Fibroblast of lung (primary cell): ENCODE measurements at regions not wholly inside any gene's neighbourhood (a gene's known extent, or its start where the extent isn't known, plus 50 kb on each side); places are given as distances from the start of the nearest gene placed in this dataset.
A peak's percentile ranks its signal among the peaks of the same experiment; 100 is the strongest.

Source experiments
- DNase-seq, 2 donors: peaks; one replicate each; pipeline versions ENCODE4 v3.0.0 to v3.0.0-alpha.2; 2010; ENCODE audit warnings: low read depth in 2 of 2
- H2AFZ ChIP-seq: 2 replicates; pipeline ENCODE4 v1.5.1; 2012; ENCODE audit warnings: low read length, control low read depth, inconsistent platforms
- H3K27ac ChIP-seq: 2 replicates; pipeline ENCODE4 v1.5.1; 2011; ENCODE audit warnings: low read length, control low read depth; ENCODE audit not compliant: insufficient read depth
- H3K27me3 ChIP-seq: 2 replicates; pipeline ENCODE4 v1.5.1; 2011; ENCODE audit warnings: mild to moderate bottlenecking, low read length; ENCODE audit not compliant: control insufficient read depth, insufficient read depth
- H3K36me3 ChIP-seq: 2 replicates; pipeline ENCODE4 v1.5.1; 2011; ENCODE audit warnings: low read length; ENCODE audit not compliant: control insufficient read depth, insufficient read depth
- H3K4me1 ChIP-seq: 2 replicates; pipeline ENCODE4 v1.5.1; 2011; ENCODE audit warnings: low read length; ENCODE audit not compliant: control insufficient read depth, insufficient read depth; ENCODE audit errors: extremely low read depth
- H3K4me2 ChIP-seq: 2 replicates; pipeline ENCODE4 v1.5.1; 2011; ENCODE audit warnings: low read length, control low read depth; ENCODE audit not compliant: insufficient read depth; ENCODE audit errors: extremely low read depth
- H3K4me3 ChIP-seq, 4 experiments: fragments of 200-600 bp in 1 of 4; sonication (generic) in 1 of 4; replicated peaks in 1 of 4; 2 replicates each; pipeline ENCODE4 v1.5.1; 2011 to 2016; ENCODE audit warnings: low read length in 4 of 4, low read depth in 3 of 4, mild to moderate bottlenecking in 3 of 4, control low read depth in 2 of 4, inconsistent platforms in 1 of 4, mixed read lengths in 1 of 4; ENCODE audit not compliant: insufficient read depth in 1 of 4; ENCODE audit errors: control extremely low read depth in 1 of 4
- H3K79me2 ChIP-seq: 2 replicates; pipeline ENCODE4 v1.5.1; 2012; ENCODE audit warnings: mild to moderate bottlenecking, low read length, inconsistent platforms; ENCODE audit not compliant: control insufficient read depth, insufficient read depth
- H3K9ac ChIP-seq: 2 replicates; pipeline ENCODE4 v1.5.1; 2011; ENCODE audit warnings: mild to moderate bottlenecking, low read length, control low read depth; ENCODE audit not compliant: insufficient read depth
- H3K9me3 ChIP-seq: 2 replicates; pipeline ENCODE4 v1.5.1; 2012; ENCODE audit warnings: low read depth, low read length; ENCODE audit not compliant: control insufficient read depth, insufficient read depth
- H4K20me1 ChIP-seq: 2 replicates; pipeline ENCODE4 v1.5.1; 2011; ENCODE audit warnings: low read length; ENCODE audit not compliant: control insufficient read depth, insufficient read depth; ENCODE audit errors: extremely low read depth
- EZH2 ChIP-seq: IDR thresholded peaks from 2 replicates; pipeline ENCODE4 v1.5.1; 2012; ENCODE audit warnings: low read length, control low read depth, mild to moderate bottlenecking; ENCODE audit errors: missing control alignments
- TF ChIP-seq, protein P1 (sequence below), 2 donors: IDR thresholded peaks in 1 of 2; conservative IDR thresholded peaks in 1 of 2; 1 replicate in 1 of 2; 2 replicates in 1 of 2; pipeline ENCODE4 v1.5.1; 2011 to 2012; ENCODE audit warnings: low read length in 2 of 2, control low read depth in 1 of 2, inconsistent platforms in 1 of 2, low read depth in 1 of 2, mild to moderate bottlenecking in 1 of 2

DNA sequence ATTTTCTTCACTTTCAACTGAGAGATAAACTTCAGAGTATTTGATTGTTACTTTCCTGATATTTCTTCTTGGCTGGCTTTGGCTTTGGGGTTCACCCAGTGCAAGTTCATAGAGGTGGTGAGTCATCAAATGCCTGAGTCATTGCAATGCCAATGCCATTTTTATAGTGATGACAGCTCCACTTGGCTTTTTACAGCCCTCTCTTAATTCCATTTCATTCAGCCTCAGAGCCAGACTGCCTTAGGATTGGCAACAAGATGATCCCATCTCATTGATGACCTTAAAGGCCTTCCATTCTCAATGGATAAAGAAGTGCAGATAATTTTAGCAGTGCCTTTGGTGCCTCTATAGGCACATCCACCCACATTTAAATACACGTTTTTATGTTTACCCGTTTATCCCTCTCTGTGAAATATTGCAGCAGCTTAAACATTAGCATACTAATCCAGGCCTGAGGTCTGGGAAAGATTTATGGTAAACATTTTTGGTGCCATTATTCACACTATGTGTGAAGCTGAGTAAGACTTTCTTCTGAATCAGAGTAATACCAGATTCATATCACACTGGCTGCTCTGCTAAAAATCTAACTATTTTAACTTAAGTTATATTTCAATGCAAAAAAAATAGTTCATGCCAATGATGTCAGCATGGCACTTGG, 88.9 kb upstream of the TYRP1 start:
- DNase-seq: peak; percentile 31 to 53
- TF ChIP-seq EZH2: no peak
- TF ChIP-seq, protein P1, sequence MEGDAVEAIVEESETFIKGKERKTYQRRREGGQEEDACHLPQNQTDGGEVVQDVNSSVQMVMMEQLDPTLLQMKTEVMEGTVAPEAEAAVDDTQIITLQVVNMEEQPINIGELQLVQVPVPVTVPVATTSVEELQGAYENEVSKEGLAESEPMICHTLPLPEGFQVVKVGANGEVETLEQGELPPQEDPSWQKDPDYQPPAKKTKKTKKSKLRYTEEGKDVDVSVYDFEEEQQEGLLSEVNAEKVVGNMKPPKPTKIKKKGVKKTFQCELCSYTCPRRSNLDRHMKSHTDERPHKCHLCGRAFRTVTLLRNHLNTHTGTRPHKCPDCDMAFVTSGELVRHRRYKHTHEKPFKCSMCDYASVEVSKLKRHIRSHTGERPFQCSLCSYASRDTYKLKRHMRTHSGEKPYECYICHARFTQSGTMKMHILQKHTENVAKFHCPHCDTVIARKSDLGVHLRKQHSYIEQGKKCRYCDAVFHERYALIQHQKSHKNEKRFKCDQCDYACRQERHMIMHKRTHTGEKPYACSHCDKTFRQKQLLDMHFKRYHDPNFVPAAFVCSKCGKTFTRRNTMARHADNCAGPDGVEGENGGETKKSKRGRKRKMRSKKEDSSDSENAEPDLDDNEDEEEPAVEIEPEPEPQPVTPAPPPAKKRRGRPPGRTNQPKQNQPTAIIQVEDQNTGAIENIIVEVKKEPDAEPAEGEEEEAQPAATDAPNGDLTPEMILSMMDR (conservative IDR thresholded peaks at IDR 0.05 in 1 of 2, IDR thresholded peaks at IDR 0.05 in 1 of 2; ENCODE audit: low read depth in 1 of 2, low read length in 2 of 2): no peak

GRCh38 chr9:12612211-12612770, 80.9 kb upstream of the TYRP1 start:
- Histone ChIP-seq H2AFZ (no peak overlapping the region), H3K4me3 (no peak overlapping the region), H4K20me1 (no peaks in the 10 kb centered on the region), H3K9ac (no peak overlapping the region), H3K27ac (no peak overlapping the region), H3K27me3 (no peaks in the 10 kb centered on the region), H3K9me3 (no peaks in the 10 kb centered on the region), H3K79me2 (no peaks in the 10 kb centered on the region), H3K36me3 (no peaks in the 10 kb centered on the region), H3K4me2 (no peak overlapping the region), H3K4me1 (no peaks in the 10 kb centered on the region)
- TF ChIP-seq, protein P1 (conservative IDR thresholded peaks at IDR 0.05 in 1 of 2, IDR thresholded peaks at IDR 0.05 in 1 of 2; ENCODE audit: low read depth in 1 of 2, low read length in 2 of 2): no peak
- TF ChIP-seq EZH2: no peak
- no peak for DNase-seq

More for the DNA sequence above, 88.9 kb upstream of the TYRP1 start:
- Histone ChIP-seq H3K4me2 (no peak overlapping the region), H3K9ac (no peak overlapping the region), H3K4me1 (no peaks in the 10 kb centered on the region), H3K27me3 (no peaks in the 10 kb centered on the region), H4K20me1 (no peaks in the 10 kb centered on the region), H3K79me2 (no peaks in the 10 kb centered on the region), H2AFZ (no peak overlapping the region), H3K9me3 (no peaks in the 10 kb centered on the region), H3K4me3 (no peak overlapping the region), H3K27ac (no peak overlapping the region), H3K36me3 (no peaks in the 10 kb centered on the region)

GRCh38 chr9:12613071-12613470, 80.1 kb upstream of the TYRP1 start:
- H4K20me1 ChIP-seq: no peaks in the 10 kb centered on the region
- H3K27me3 ChIP-seq: no peaks in the 10 kb centered on the region
- H2AFZ ChIP-seq: no peak overlapping the region
- no peaks in the 10 kb centered on the region for H3K9me3 ChIP-seq
- no peak for DNase-seq
- TF ChIP-seq, protein P1 (conservative IDR thresholded peaks at IDR 0.05 in 1 of 2, IDR thresholded peaks at IDR 0.05 in 1 of 2; ENCODE audit: low read depth in 1 of 2, low read length in 2 of 2): no peak
- no peak for TF ChIP-seq EZH2
- no peak overlapping the region for H3K27ac ChIP-seq
- H3K4me3 ChIP-seq: no peak overlapping the region
- no peak overlapping the region for H3K9ac ChIP-seq
- no peak overlapping the region for H3K4me2 ChIP-seq
- H3K4me1 ChIP-seq: no peaks in the 10 kb centered on the region
- H3K36me3 ChIP-seq: no peaks in the 10 kb centered on the region
- no peaks in the 10 kb centered on the region for H3K79me2 ChIP-seq
